H9 (cell line): ENCODE measurements at regions not wholly inside any gene's neighbourhood (a gene's known extent, or its start where the extent isn't known, plus 50 kb on each side); places are given as distances from the start of the nearest gene placed in this dataset.

ENCODE experiments used
- DNase-seq: peaks from one replicate; pipeline ENCODE4 v3.0.0-alpha.2; 2017
- H2AFZ ChIP-seq: one replicate; pipeline ENCODE4 v1.6.1; 2013; ENCODE audit warnings: mild to moderate bottlenecking, low read length, control low read depth, moderate library complexity
- H2AK5ac ChIP-seq: 2 replicates; pipeline ENCODE4 v1.6.1; 2013; ENCODE audit warnings: low read length, control low read depth, mixed read lengths; ENCODE audit not compliant: insufficient read length
- H2BK120ac ChIP-seq: one replicate; pipeline ENCODE4 v1.6.1; 2013; ENCODE audit warnings: low read depth, mild to moderate bottlenecking, low read length, control low read depth, inconsistent platforms; ENCODE audit not compliant: poor library complexity, severe bottlenecking
- H2BK12ac ChIP-seq: 2 replicates; pipeline ENCODE4 v1.6.1; 2013; ENCODE audit warnings: low read length, control low read depth, mixed read lengths, low read depth; ENCODE audit not compliant: insufficient read length
- H2BK15ac ChIP-seq: 2 replicates; pipeline ENCODE4 v1.6.1; 2013; ENCODE audit warnings: low read depth, low read length, control low read depth
- H2BK20ac ChIP-seq: one replicate; pipeline ENCODE4 v1.6.1; 2013; ENCODE audit warnings: low read depth, mild to moderate bottlenecking, low read length, control low read depth, inconsistent platforms; ENCODE audit not compliant: poor library complexity, severe bottlenecking
- H2BK5ac ChIP-seq: 2 replicates; pipeline ENCODE4 v1.6.1; 2013; ENCODE audit warnings: low read length, control low read depth, mixed read lengths; ENCODE audit not compliant: insufficient read length
- H3K14ac ChIP-seq: 2 replicates; pipeline ENCODE4 v1.6.1; 2013; ENCODE audit warnings: low read length, control low read depth; ENCODE audit not compliant: insufficient read depth
- H3K18ac ChIP-seq: 2 replicates; pipeline ENCODE4 v1.6.1; 2013; ENCODE audit warnings: low read depth, mild to moderate bottlenecking, mixed read lengths, low read length, control low read depth; ENCODE audit not compliant: insufficient read length
- H3K23ac ChIP-seq: 2 replicates; pipeline ENCODE4 v1.6.1; 2013; ENCODE audit warnings: low read length, control low read depth, mixed read lengths, low read depth; ENCODE audit not compliant: insufficient read length
- H3K23me2 ChIP-seq: 2 replicates; pipeline ENCODE4 v1.6.1; 2013; ENCODE audit warnings: low read depth, mild to moderate bottlenecking, mixed read lengths, low read length, control low read depth; ENCODE audit not compliant: insufficient read length, poor library complexity, severe bottlenecking
- H3K27ac ChIP-seq: 2 replicates; pipeline ENCODE4 v1.5.1; 2013; ENCODE audit warnings: low read length, control low read depth, mixed read lengths, low read depth; ENCODE audit not compliant: insufficient read length
- H3K27me3 ChIP-seq: 2 replicates; pipeline ENCODE4 v1.6.1; 2013; ENCODE audit warnings: low read length, control low read depth, inconsistent platforms; ENCODE audit not compliant: insufficient read depth
- H3K4ac ChIP-seq: 2 replicates; pipeline ENCODE4 v1.6.1; 2013; ENCODE audit warnings: low read depth, mild to moderate bottlenecking, control low read depth, inconsistent platforms, low read length, moderate library complexity
- H3K4me1 ChIP-seq: 2 replicates; pipeline ENCODE4 v1.6.1; 2013; ENCODE audit warnings: low read length, control low read depth, inconsistent platforms; ENCODE audit not compliant: insufficient read depth
- H3K4me2 ChIP-seq: 2 replicates; pipeline ENCODE4 v1.6.1; 2013; ENCODE audit warnings: low read length, control low read depth, mixed read lengths; ENCODE audit not compliant: insufficient read length, insufficient read depth
- H3K56ac ChIP-seq: 2 replicates; pipeline ENCODE4 v1.6.1; 2013; ENCODE audit warnings: low read depth, mild to moderate bottlenecking, mixed read lengths, low read length, control low read depth; ENCODE audit not compliant: insufficient read length
- H3K79me1 ChIP-seq: 2 replicates; pipeline ENCODE4 v1.6.1; 2013; ENCODE audit warnings: low read depth, mild to moderate bottlenecking, moderate library complexity, low read length, control low read depth, inconsistent platforms; ENCODE audit not compliant: insufficient read depth, poor library complexity, severe bottlenecking
- H3K79me2 ChIP-seq: 2 replicates; pipeline ENCODE4 v1.6.1; 2013; ENCODE audit warnings: low read length, control low read depth, inconsistent platforms; ENCODE audit not compliant: insufficient read depth
- H3K9ac ChIP-seq: 2 replicates; pipeline ENCODE4 v1.6.1; 2013; ENCODE audit warnings: low read length, control low read depth, mixed read lengths; ENCODE audit not compliant: insufficient read length; ENCODE audit errors: extremely low read depth
- H3K9me3 ChIP-seq: one replicate; pipeline ENCODE4 v1.6.1; 2013; ENCODE audit warnings: low read depth, low read length, inconsistent platforms; ENCODE audit not compliant: control insufficient read depth
- H3T11ph ChIP-seq: one replicate; pipeline ENCODE4 v1.6.1; 2013; ENCODE audit warnings: mild to moderate bottlenecking, low read length, control low read depth, inconsistent platforms
- H4K20me1 ChIP-seq: one replicate; pipeline ENCODE4 v1.6.1; 2013; ENCODE audit not compliant: control insufficient read depth, insufficient read length, insufficient read depth
- H4K5ac ChIP-seq: 2 replicates; pipeline ENCODE4 v1.6.1; 2013; ENCODE audit warnings: low read depth, mild to moderate bottlenecking, mixed read lengths, low read length, control low read depth; ENCODE audit not compliant: insufficient read length
- H4K8ac ChIP-seq: replicated peaks from 2 replicates; pipeline ENCODE4 v1.6.1; 2013; ENCODE audit warnings: low read length, control low read depth, mixed read lengths, low read depth; ENCODE audit not compliant: insufficient read length
- H4K91ac ChIP-seq: 2 replicates; pipeline ENCODE4 v1.6.1; 2013; ENCODE audit warnings: low read depth, mild to moderate bottlenecking, moderate library complexity, mixed read lengths, low read length, control low read depth; ENCODE audit not compliant: insufficient read length
- H3K27ac Mint-ChIP-seq, 3 experiments: 2 replicates in 2 of 3; 3 replicates in 1 of 3; pipeline ENCODE4 v1.8.0; 2020 to 2021; ENCODE audit warnings: mixed read lengths in 3 of 3, mild to moderate bottlenecking in 1 of 3, moderate library complexity in 1 of 3
- H3K27me3 Mint-ChIP-seq: 2 replicates; pipeline ENCODE4 v1.8.0; 2021; ENCODE audit warnings: low read depth, mild to moderate bottlenecking, moderate library complexity, mixed read lengths
- H3K36me3 Mint-ChIP-seq, 3 experiments: 2 replicates in 2 of 3; 3 replicates in 1 of 3; pipeline ENCODE4 v1.8.0; 2020 to 2021; ENCODE audit warnings: low read depth in 3 of 3, mixed read lengths in 3 of 3; ENCODE audit not compliant: insufficient read depth in 1 of 3
- H3K4me1 Mint-ChIP-seq, 2 experiments: 2 replicates each; pipeline ENCODE4 v1.8.0; 2020; ENCODE audit warnings: mixed read lengths in 2 of 2
- H3K4me3 Mint-ChIP-seq, 2 experiments: 2 replicates in 1 of 2; 3 replicates in 1 of 2; pipeline ENCODE4 v1.8.0; 2020 to 2021; ENCODE audit warnings: mild to moderate bottlenecking in 2 of 2, mixed read lengths in 2 of 2, moderate library complexity in 1 of 2
- H3K9me3 Mint-ChIP-seq, 2 experiments: 2 replicates in 1 of 2; 3 replicates in 1 of 2; pipeline ENCODE4 v1.8.0; 2020; ENCODE audit warnings: mild to moderate bottlenecking in 2 of 2, mixed read lengths in 2 of 2, moderate library complexity in 1 of 2
- CTCF ChIP-seq: fragments of 200-600 bp; sonication (generic); conservative IDR thresholded peaks from 3 replicates; pipeline ENCODE4 v1.8.0; 2021; ENCODE audit warnings: antibody characterized with exemption, mild to moderate bottlenecking
- WGBS: extraction: QIAGEN DNeasy Blood & Tissue Kit; methylation state at CpG from one replicate; pipeline ENCODE4 v1.1.7; 2013; ENCODE audit warnings: missing lambda C conversion rate, low lambda C conversion rate, mixed read lengths; ENCODE audit not compliant: insufficient read length; ENCODE audit errors: extremely low coverage; 5-methylcytosine and 5-hydroxymethylcytosine counted together

GRCh38 chr5:114999176-114999575 is 170.5 kb downstream of the TRIM36 start:
- H3K56ac ChIP-seq: no peak overlapping the region

More at GRCh38 chr5:114999176-114999575, 170.5 kb downstream of the TRIM36 start:
- Histone ChIP-seq H3K4me2 (no peak overlapping the region), H3K4ac (no peak overlapping the region), H4K5ac (no peak overlapping the region), H2AFZ (no peak overlapping the region), H3K9me3 (no peaks in the 10 kb centered on the region), H3K9ac (no peak overlapping the region), H3K4me1 (no peaks in the 10 kb centered on the region), H2BK20ac (no peak overlapping the region), H3K14ac (no peak overlapping the region; the same call in 1 of the 2 replicates), H3K79me2 (no peaks in the 10 kb centered on the region), H3K23ac (no peak overlapping the region), H3K23me2 (no peaks in the 10 kb centered on the region), H2AK5ac (no peak overlapping the region), H4K20me1 (no peaks in the 10 kb centered on the region), H3K27ac (no peak overlapping the region), H3K79me1 (no peaks in the 10 kb centered on the region), H4K8ac (no peak overlapping the region), H4K91ac (no peak overlapping the region), H2BK15ac (no peak overlapping the region), H2BK5ac (no peak overlapping the region), H3K18ac (no peak overlapping the region), H3K27me3 (no peaks in the 10 kb centered on the region), H3T11ph (no peak overlapping the region), H2BK120ac (no peak overlapping the region), H2BK12ac (no peak overlapping the region)
- no peaks in the 10 kb centered on the region for H3K4me1 Mint-ChIP-seq
- H3K27me3 Mint-ChIP-seq: no peaks in the 10 kb centered on the region
- TF ChIP-seq CTCF: no peak
- no peaks in the 10 kb centered on the region; a peak in 3 of 5 replicates for H3K9me3 Mint-ChIP-seq
- H3K4me3 Mint-ChIP-seq: no peak overlapping the region
- no peak overlapping the region for H3K27ac Mint-ChIP-seq
- no CpG with 5 or more reads among the region's 11 CpGs for WGBS
- DNase-seq: no peak
- H3K36me3 Mint-ChIP-seq: no peaks in the 10 kb centered on the region
